HG03066 (cell line): ENCODE measurements at regions not wholly inside any gene's neighbourhood (a gene's known extent, or its start where the extent isn't known, plus 50 kb on each side); places are given as distances from the start of the nearest gene placed in this dataset.
"Not testable (repeated sequence)": the region's sequence is repeated elsewhere in the genome, so short reads cannot be mapped to it uniquely, and the experiment has no call there.

ENCODE experiments used
- ATAC-seq: cut with Tn5 transposase; IDR thresholded peaks from one replicate; pipeline ENCODE4 v1.9.1; 2021; ENCODE audit warnings: low read depth; ENCODE audit not compliant: unreplicated experiment

GRCh38 chr5:144040615-144041305, 129.7 kb downstream of the YIPF5 start:
- ATAC-seq: no peak

GRCh38 chr5:144042156-144042555, 128.3 kb downstream of the YIPF5 start:
- ATAC-seq: no peak

GRCh38 chr5:144048259-144048856, 122.1 kb downstream of the YIPF5 start:
- ATAC-seq: no peak

- not testable (repeated sequence) for ATAC-seq
These were observed 115.1 kb downstream of the YIPF5 start for GRCh38 chr5:144055391-144055790.

- not testable (repeated sequence) for ATAC-seq
These were observed 110.4 kb downstream of the YIPF5 start for GRCh38 chr5:144060091-144060490.

GRCh38 chr5:144060598-144060997, 109.9 kb downstream of the YIPF5 start:
- ATAC-seq: no peak

- ATAC-seq: no peak
These were observed 104.7 kb downstream of the YIPF5 start for GRCh38 chr5:144065786-144066185.

- ATAC-seq: no peak
These were observed 97.9 kb downstream of the YIPF5 start for GRCh38 chr5:144072518-144072927.

- ATAC-seq: no peak
These were observed 93.9 kb downstream of the YIPF5 start for GRCh38 chr5:144076521-144077083.

- no peak for ATAC-seq
These were observed 87.3 kb downstream of the YIPF5 start for GRCh38 chr5:144083185-144083584.

- no peak for ATAC-seq
These were observed 85.5 kb downstream of the YIPF5 start for GRCh38 chr5:144084971-144085370.

GRCh38 chr5:144085381-144085780, 85.1 kb downstream of the YIPF5 start:
- ATAC-seq: no peak

GRCh38 chr5:144086295-144086694, 84.2 kb downstream of the YIPF5 start:
- ATAC-seq: no peak

- no peak for ATAC-seq
These were observed 82.9 kb downstream of the YIPF5 start for GRCh38 chr5:144087576-144087975.

- ATAC-seq: no peak
These were observed 82.0 kb downstream of the YIPF5 start for GRCh38 chr5:144088206-144089064.

- ATAC-seq: peak; percentile 60
These were observed 80.9 kb downstream of the YIPF5 start for GRCh38 chr5:144089401-144090021.

- no peak for ATAC-seq
These were observed 78.0 kb downstream of the YIPF5 start for GRCh38 chr5:144092508-144092907.

- ATAC-seq: no peak
These were observed 77.1 kb downstream of the YIPF5 start for GRCh38 chr5:144093400-144093799.

GRCh38 chr5:144093868-144094267, 76.6 kb downstream of the YIPF5 start:
- no peak for ATAC-seq

- ATAC-seq: no peak
These were observed 69.8 kb downstream of the YIPF5 start for GRCh38 chr5:144100702-144101101.

GRCh38 chr5:144101616-144102015, 68.8 kb downstream of the YIPF5 start:
- no peak for ATAC-seq
